GM21515 (cell line): ENCODE measurements at regions not wholly inside any gene's neighbourhood (a gene's known extent, or its start where the extent isn't known, plus 50 kb on each side); places are given as distances from the start of the nearest gene placed in this dataset.
A peak's percentile ranks its signal among the peaks of the same experiment; 100 is the strongest.

Experiments used
- ATAC-seq: cut with Tn5 transposase; IDR thresholded peaks from one replicate; pipeline ENCODE4 v1.9.1; 2021; ENCODE audit not compliant: unreplicated experiment

- no peak for ATAC-seq
These were observed 69.0 kb upstream of the CD93 start for GRCh38 chr20:23155141-23155590.

- ATAC-seq: no peak
These were observed 67.7 kb upstream of the CD93 start for GRCh38 chr20:23153696-23154341.

DNA sequence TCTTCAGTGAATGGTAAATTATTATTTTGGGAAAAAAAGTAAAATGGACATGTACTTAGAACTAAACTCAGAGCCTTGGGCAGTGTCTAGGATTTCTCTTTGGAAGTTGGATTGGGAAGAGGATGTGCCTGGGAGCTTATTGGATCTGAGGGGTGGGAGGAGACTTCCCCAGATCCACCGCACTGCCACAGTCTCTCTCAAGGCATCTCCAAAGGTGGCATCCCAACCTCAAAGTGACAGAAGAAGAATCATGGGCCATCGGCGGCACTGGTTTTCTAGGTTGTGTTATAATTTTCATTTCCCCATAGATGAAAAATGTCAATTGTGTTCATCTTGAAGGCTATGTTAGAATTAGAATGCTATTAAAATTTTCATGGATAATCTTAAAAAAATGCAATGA, 66.8 kb upstream of the CD93 start:
- ATAC-seq: no peak

- ATAC-seq: no peak
These were observed 66.3 kb upstream of the CD93 start for GRCh38 chr20:23152308-23152892.

GRCh38 chr20:23151885-23152284, 65.8 kb upstream of the CD93 start:
- ATAC-seq: no peak

DNA sequence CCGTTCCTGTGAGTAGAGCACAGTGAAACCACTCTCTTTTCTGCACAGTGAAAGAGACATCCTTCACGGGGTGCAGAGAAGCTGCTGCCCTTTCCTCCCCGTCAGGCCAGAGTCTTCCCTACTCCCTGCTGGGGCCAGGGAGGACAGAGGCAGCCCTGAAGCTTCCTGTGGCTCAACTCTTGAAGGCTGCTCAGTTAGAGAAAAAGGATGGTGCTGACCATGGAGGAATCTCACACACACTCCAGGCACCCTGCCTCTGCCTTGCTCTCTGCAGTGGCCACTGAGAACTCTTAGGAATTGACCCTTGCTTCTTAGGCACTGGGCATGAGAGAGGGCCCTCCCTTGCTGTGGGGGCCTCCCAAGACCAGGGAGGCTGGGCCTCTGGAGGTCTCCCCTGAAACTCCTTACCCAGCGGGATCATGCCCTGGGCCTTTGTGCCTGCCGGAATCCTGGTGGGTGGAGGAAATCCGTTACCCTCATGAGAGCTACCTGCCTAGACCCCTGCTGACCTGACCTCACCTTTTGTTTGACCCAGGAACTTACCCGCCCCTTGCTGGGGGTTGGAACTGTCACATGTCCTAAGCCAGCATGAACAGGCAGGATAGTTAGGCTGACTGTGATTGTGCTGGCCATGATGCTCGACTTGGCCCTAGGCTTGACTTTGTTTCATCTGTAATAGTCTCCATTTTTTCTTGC, 65.0 kb upstream of the CD93 start:
- no peak for ATAC-seq

GRCh38 chr20:23150304-23151007, 64.3 kb upstream of the CD93 start:
- ATAC-seq: no peak

- no peak for ATAC-seq
These were observed 63.6 kb upstream of the CD93 start for GRCh38 chr20:23149623-23150279.

GRCh38 chr20:23148731-23149570, 62.8 kb upstream of the CD93 start:
- no peak for ATAC-seq

DNA sequence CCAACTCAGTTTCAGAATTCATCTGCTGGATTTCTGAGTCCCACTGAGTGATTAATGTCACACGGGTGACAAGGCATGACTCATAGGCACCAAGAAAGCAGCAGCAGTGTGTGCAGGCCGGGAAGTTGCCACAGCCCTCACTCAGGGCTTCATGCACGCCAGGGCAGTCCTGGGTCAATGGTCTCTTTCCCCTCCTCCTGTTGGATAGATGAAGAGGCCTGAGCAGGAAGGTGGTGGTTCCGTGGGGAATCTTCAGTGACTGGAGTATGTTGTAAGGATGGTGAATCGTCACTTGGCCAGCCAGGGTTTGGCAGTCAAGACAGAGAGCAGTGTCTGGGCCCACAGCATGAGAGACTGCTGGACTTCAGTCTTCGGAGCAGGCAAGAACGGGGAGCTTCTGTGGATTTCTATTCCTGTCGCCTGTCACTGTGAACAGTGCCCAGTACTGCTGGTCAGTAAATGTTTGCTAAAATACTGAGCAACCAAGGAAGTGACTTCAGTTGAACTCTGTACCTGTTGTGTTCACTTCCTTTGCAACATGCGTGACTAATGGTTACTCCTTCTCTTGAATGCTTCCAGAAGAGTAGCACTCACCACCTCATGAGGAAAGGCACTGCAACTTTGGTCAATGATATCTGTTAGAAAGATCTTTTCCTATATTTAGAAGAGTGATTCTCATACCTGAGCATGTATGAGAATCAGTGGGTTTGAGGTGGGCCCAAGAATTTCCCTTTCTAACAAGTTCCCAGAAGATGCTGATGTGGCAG, 62.0 kb upstream of the CD93 start:
- peak; percentile 48 for ATAC-seq

GRCh38 chr20:23147647-23147963, 61.5 kb upstream of the CD93 start:
- no peak for ATAC-seq

- no peak for ATAC-seq
These were observed 60.9 kb upstream of the CD93 start for GRCh38 chr20:23146857-23147637.

DNA sequence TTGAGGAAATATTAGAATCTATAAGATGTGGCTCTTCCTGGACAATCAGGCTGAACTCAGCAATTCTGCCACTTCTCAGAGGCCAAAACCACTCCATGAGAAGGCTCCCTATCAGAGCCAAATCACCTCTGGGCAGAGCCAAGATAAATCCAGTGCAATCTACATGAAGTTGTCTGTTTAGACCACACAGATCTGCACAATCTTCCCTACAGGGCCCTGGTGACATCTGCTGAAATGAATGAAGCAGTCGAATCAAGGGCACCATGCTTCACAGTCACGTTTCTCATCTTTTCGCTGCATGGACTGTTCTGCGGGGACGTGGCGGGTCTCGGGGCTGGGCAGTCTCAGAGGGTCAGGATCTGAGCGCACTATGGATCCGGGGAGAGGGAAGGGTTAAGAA, 60.1 kb upstream of the CD93 start:
- no peak for ATAC-seq

GRCh38 chr20:23145281-23145700, 59.2 kb upstream of the CD93 start:
- ATAC-seq: no peak

DNA sequence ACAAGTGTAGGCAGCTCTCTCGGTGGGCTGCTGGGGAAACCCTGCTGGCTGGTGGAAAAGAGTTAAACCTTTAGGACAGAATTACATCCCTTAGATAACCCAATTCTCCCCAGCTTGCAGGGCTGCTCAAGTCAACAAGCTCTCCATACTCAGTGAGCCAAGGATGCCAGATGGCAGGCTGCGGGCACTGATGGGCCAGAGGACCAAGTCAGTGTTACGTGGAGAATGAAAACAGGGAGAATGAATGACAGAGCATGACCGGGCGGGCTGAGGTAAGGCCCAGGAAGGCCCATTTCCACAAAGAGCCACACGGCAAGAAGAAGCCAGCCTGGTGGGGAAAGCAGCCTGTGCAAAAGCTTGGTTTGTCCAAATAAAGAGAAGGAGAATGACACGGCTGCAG, 58.7 kb upstream of the CD93 start:
- no peak for ATAC-seq

GRCh38 chr20:23143986-23144690, 58.0 kb upstream of the CD93 start:
- no peak for ATAC-seq

DNA sequence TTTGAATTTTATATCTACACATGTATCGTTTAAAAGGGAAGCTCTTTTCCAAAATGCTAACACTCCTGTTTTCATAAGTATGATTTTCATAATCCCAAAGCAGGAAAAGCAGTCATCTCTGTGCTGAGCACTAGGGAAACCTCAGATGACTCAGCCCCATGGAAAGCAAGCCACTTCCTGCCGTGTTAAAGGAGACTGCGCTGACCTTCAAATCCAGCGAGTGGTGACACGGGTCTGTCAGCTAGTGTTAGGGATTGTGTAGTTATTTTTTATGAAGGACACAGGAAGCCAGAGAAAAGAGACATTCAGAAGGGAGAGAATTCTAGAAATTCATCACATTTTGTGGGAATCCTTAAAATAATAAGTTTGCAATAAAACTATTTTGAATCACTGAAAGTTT, 57.0 kb upstream of the CD93 start:
- ATAC-seq: no peak
